Suprapubic skin (tissue), 4 donors: ENCODE measurements at regions not wholly inside any gene's neighbourhood (a gene's known extent, or its start where the extent isn't known, plus 50 kb on each side); places are given as distances from the start of the nearest gene placed in this dataset.

Experiments
- DNase-seq, 2 donors: peaks; one replicate each; pipeline ENCODE4 v3.0.0-alpha.2; 2019; ENCODE audit warnings: low spot score in 2 of 2
- H3K27ac ChIP-seq: fragments of 200-600 bp; sonication (generic); one replicate; pipeline ENCODE4 v1.5.1; 2019
- H3K27me3 ChIP-seq: fragments of 200-600 bp; sonication (generic); one replicate; pipeline ENCODE4 v1.5.1; 2019
- H3K36me3 ChIP-seq: fragments of 200-600 bp; sonication (generic); one replicate; pipeline ENCODE4 v1.5.1; 2019
- H3K4me1 ChIP-seq: fragments of 200-600 bp; sonication (generic); one replicate; pipeline ENCODE4 v1.5.1; 2019
- H3K4me3 ChIP-seq: fragments of 200-600 bp; sonication (generic); one replicate; pipeline ENCODE4 v1.5.1; 2019; ENCODE audit warnings: mild to moderate bottlenecking
- H3K9me3 ChIP-seq: fragments of 200-600 bp; sonication (generic); one replicate; pipeline ENCODE4 v1.5.1; 2019
- EP300 ChIP-seq: sonication (generic); formaldehyde crosslinking; IDR thresholded peaks from one replicate; pipeline ENCODE4 v1.6.1; 2017; ENCODE audit warnings: antibody characterized with exemption
- POLR2A ChIP-seq, 2 donors: fragments of 450-650 bp; IDR thresholded peaks; one replicate each; pipeline ENCODE4 v1.6.1; 2017; ENCODE audit warnings: antibody characterized with exemption in 2 of 2, mild to moderate bottlenecking in 2 of 2, moderate library complexity in 2 of 2
- POLR2AphosphoS5 ChIP-seq, 3 donors: sonication (generic); formaldehyde crosslinking; IDR thresholded peaks; one replicate each; pipeline ENCODE4 v1.6.1; 2017; ENCODE audit warnings: antibody characterized with exemption in 3 of 3
- WGBS: methylation state at CpG from one replicate; pipeline ENCODE4 v1.1.5; 2018; 5-methylcytosine and 5-hydroxymethylcytosine counted together
- TF ChIP-seq, protein P1 (sequence below), 2 donors: fragments of 200-600 bp in 1 of 2; fragments of 450-650 bp in 1 of 2; sonication (generic) in 1 of 2; IDR thresholded peaks; one replicate each; pipeline ENCODE4 v1.5.1; 2016 to 2019; ENCODE audit warnings: antibody characterized with exemption in 2 of 2, mild to moderate bottlenecking in 1 of 2, moderate library complexity in 1 of 2

DNA sequence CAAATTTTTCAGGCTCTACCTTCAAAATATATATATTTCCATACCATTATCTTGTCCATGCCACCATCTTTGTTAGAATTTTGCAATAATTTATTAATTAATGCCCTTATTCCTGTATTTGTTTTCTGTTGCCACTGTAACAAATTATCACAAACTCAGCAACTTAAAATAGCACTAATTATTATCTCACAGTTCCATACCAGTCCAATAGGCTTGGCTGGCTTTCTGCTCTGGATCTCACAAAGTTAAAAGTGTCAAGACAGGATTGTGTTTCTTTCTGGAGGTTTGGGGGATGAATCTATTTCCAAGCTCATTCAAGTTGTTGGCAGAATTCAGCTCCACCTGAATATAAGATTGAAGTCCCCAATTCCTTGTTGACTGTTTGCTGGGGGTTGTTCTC lies 58.6 kb upstream of the SLC38A4 start:
- no peak for TF ChIP-seq EP300
- TF ChIP-seq, protein P1, sequence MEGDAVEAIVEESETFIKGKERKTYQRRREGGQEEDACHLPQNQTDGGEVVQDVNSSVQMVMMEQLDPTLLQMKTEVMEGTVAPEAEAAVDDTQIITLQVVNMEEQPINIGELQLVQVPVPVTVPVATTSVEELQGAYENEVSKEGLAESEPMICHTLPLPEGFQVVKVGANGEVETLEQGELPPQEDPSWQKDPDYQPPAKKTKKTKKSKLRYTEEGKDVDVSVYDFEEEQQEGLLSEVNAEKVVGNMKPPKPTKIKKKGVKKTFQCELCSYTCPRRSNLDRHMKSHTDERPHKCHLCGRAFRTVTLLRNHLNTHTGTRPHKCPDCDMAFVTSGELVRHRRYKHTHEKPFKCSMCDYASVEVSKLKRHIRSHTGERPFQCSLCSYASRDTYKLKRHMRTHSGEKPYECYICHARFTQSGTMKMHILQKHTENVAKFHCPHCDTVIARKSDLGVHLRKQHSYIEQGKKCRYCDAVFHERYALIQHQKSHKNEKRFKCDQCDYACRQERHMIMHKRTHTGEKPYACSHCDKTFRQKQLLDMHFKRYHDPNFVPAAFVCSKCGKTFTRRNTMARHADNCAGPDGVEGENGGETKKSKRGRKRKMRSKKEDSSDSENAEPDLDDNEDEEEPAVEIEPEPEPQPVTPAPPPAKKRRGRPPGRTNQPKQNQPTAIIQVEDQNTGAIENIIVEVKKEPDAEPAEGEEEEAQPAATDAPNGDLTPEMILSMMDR (IDR thresholded peaks at IDR 0.05), result no peak
- no peak for TF ChIP-seq POLR2A (IDR thresholded peaks at IDR 0.05)

DNA sequence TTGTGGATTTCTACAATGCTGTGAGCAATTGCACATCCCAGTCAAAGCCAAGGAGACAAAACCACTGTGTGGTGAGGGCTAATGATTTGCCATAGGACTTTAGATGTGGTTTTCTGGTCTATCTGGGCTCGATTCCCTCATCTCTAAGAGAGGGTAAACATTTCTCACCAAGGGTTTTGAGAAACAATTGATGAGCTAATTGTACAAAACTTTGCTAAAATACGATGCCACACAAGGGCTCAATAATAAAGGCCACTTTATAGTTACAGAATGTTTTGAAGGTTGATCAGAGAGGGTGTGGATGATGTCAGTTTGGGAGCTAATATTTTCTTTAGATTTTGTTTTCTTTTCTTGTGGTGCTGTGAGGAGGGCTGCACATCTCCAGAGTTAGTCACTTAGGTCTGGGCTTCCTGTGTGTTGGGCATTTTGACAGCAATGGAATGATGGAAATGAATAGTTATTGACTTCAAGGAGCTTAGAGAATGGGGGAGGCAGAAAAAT lies 60.8 kb upstream of the SLC38A4 start:
- no peak for DNase-seq
- 64% methylated on average over 2 of the region's 2 CpGs for WGBS
- no peak overlapping the region for H3K27ac ChIP-seq
- no peaks in the 10 kb centered on the region for H3K4me1 ChIP-seq
- no peaks in the 10 kb centered on the region for H3K36me3 ChIP-seq
- TF ChIP-seq EP300, result no peak
- TF ChIP-seq POLR2AphosphoS5 (IDR thresholded peaks at IDR 0.05), result no peak
- no peak for TF ChIP-seq POLR2A (IDR thresholded peaks at IDR 0.05)
- TF ChIP-seq, protein P1 (IDR thresholded peaks at IDR 0.05), result no peak
- H3K4me3 ChIP-seq, result no peak overlapping the region
- H3K9me3 ChIP-seq, result no peaks in the 10 kb centered on the region
- H3K27me3 ChIP-seq, result no peaks in the 10 kb centered on the region

More for the DNA sequence above, 58.6 kb upstream of the SLC38A4 start:
- H3K4me1 ChIP-seq, result no peaks in the 10 kb centered on the region
- no peaks in the 10 kb centered on the region for H3K36me3 ChIP-seq
- no peaks in the 10 kb centered on the region for H3K27me3 ChIP-seq
- H3K4me3 ChIP-seq, result no peak overlapping the region
- no peaks in the 10 kb centered on the region for H3K9me3 ChIP-seq
- no peak overlapping the region for H3K27ac ChIP-seq
- no peak for DNase-seq

DNA sequence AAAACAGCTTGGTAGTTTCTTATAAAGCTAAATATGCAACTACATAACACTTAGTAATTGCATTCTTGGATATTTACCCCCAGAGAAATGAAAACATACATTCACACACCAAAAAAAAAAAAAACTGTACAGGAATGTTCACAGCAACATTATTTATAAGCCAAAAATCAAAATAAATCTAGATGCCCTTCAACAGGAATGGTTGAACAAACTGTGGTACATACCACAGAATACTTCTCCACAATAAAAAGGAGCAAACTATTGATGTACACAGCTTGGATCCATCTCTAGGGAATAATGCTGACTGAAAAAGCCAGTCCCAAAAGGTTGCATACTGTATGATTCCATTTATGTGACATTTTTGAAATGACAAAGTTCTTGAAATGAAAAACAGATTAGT lies 62.1 kb upstream of the SLC38A4 start:
- DNase-seq, result no peak
- H3K9me3 ChIP-seq, result no peaks in the 10 kb centered on the region
- no peaks in the 10 kb centered on the region for H3K27me3 ChIP-seq
- H3K4me3 ChIP-seq, result no peak overlapping the region
- no peaks in the 10 kb centered on the region for H3K4me1 ChIP-seq
- no peaks in the 10 kb centered on the region for H3K36me3 ChIP-seq
- no peak overlapping the region for H3K27ac ChIP-seq
- TF ChIP-seq, protein P1 (IDR thresholded peaks at IDR 0.05), result no peak

DNA sequence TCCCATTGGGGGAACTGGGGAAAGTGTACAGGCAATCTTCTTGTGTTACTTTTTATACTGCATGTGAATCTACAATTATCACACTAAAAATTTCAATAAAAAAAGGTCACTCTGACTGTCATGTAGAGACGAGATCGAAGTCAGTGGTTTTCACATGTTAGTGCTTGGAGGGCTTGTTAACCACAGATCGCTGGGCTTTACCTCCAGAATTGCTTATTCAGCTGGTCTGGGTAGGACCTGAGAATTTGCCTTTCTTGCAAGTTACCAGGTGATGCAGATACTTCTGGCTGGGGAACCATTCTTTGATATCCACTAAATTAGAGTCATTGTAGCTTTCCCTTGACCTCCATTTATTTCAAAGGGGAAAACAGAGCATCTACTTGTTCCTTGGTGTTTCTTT lies 62.8 kb upstream of the SLC38A4 start:
- Histone ChIP-seq H3K4me3 (no peak overlapping the region), H3K27me3 (no peaks in the 10 kb centered on the region), H3K27ac (no peak overlapping the region), H3K4me1 (no peaks in the 10 kb centered on the region), H3K9me3 (no peaks in the 10 kb centered on the region), H3K36me3 (no peaks in the 10 kb centered on the region)
- TF ChIP-seq POLR2A (IDR thresholded peaks at IDR 0.05), result no peak
- TF ChIP-seq EP300, result no peak
- TF ChIP-seq, protein P1 (IDR thresholded peaks at IDR 0.05), result no peak
- TF ChIP-seq POLR2AphosphoS5 (IDR thresholded peaks at IDR 0.05), result no peak
- WGBS, result 85% methylated on average over 3 of the region's 3 CpGs
- no peak for DNase-seq

DNA sequence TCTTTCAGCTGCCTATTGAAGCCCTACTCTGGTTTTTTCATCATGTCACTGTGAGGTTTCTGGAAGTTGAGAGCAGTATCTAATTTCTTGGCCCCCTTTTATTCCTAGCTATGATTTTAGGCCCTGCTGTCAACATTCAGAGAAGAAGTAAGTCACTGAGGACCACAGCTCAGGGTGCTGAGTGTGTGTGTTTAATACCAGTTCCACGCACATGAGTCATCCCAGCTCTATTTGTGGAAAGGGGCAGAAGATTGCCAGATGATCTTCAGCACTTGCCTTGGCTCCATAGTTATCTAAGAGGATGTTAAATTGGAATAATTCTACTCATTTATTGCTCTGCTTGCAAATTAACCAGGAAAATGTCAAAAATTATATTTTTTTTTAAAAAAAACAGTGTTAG lies 65.5 kb upstream of the SLC38A4 start:
- Histone ChIP-seq H3K4me1 (no peaks in the 10 kb centered on the region), H3K4me3 (no peak overlapping the region), H3K9me3 (no peaks in the 10 kb centered on the region), H3K27ac (no peak overlapping the region), H3K36me3 (no peaks in the 10 kb centered on the region), H3K27me3 (no peaks in the 10 kb centered on the region)
- 58% methylated on average over 1 of the region's 1 CpG for WGBS
- TF ChIP-seq, protein P1 (IDR thresholded peaks at IDR 0.05), result no peak
- TF ChIP-seq POLR2A (IDR thresholded peaks at IDR 0.05) (no peak), POLR2AphosphoS5 (IDR thresholded peaks at IDR 0.05) (no peak), EP300 (no peak)
- DNase-seq, result no peak
